HG03045 (cell line): ENCODE measurements at regions not wholly inside any gene's neighbourhood (a gene's known extent, or its start where the extent isn't known, plus 50 kb on each side); places are given as distances from the start of the nearest gene placed in this dataset.

Experiments
- ATAC-seq: cut with Tn5 transposase; IDR thresholded peaks from one replicate; pipeline ENCODE4 v1.9.1; 2021; ENCODE audit warnings: mild to moderate bottlenecking, moderate library complexity; ENCODE audit not compliant: unreplicated experiment

- ATAC-seq = no peak
These were observed 63.1 kb upstream of the MGAT5 start for GRCh38 chr2:134190807-134191203.

DNA sequence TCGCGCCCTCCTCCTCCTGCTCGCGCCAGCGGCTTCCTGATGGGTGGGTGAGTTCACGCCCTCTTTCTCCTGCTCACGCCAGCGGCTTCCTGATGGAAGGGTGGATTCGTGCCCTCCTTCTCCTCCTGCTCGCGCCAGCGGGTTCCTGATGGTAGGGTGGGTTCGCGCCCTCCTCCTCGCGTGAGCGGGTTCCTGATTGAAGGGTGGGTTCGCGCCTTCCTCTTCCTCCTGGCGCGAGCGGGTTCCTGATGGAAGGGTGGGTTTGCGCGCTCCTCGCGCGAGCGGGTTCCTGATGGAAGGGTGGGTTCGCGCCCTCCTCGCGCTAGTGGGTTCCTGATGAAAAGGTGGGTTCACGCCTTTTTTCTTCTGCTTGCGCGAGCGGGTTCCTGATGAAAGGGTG lies 62.0 kb upstream of the MGAT5 start:
- ATAC-seq = no peak

- no peak for ATAC-seq
These were observed 60.9 kb upstream of the MGAT5 start for GRCh38 chr2:134193006-134193405.

DNA sequence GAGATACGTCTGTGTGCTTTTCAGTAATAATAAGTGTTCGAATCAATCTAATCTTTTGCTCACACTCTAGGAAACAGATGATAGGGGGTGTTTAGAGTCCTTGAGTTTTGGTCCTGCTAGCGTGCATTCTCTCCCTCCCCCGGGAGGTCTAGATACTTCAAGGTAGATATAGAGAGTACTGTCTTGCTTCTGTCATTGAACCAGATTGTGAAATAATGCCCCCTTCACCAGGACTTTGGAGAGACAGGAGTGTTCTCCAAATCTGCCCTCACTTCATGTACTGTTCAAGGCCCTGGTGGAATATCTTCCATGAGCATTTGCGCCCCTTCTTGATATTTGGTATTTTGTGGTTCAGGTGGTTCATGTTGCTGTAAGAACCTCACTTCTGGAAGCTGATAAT lies 59.4 kb upstream of the MGAT5 start:
- ATAC-seq = no peak

DNA sequence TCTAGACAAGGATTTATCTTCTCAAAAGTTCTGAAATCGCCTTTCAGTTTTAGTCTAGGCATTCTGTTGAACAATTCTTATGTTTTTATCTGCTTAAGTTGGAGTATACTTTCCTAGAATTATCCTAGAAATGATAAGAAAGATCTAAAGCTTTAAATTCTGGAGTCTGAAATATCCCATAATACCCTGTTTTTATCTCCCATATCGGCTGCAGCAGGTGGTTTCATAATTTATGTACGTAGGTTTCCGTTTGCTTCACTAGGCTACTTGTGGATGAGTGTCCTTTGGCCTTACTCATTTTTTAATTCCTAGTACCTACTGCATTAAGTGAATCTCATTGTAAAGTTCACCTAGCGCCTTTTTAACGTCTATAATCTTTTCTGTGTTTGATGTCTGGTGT lies 58.5 kb upstream of the MGAT5 start:
- no peak for ATAC-seq

DNA sequence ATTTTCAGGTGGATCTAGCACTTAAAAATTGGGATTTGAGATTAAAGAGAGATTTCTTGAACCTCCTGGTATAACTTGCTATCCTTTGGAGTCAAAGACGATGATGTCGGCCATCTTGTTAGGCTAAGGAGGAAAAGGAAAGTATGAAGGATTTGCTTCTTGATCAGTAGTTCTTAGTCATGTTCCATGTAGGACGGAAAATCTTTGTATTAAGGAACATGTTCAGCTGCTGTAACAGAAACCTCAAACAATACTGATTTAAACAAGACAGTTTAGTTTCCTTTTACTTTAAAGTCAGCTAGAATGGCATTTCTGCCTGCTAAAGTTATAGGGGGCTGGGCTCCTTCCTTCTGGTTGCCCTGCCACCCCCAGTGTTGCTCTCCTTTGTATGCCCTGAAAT lies 56.4 kb upstream of the MGAT5 start:
- no peak for ATAC-seq

- ATAC-seq = no peak
These were observed 55.8 kb upstream of the MGAT5 start for GRCh38 chr2:134198006-134198634.

DNA sequence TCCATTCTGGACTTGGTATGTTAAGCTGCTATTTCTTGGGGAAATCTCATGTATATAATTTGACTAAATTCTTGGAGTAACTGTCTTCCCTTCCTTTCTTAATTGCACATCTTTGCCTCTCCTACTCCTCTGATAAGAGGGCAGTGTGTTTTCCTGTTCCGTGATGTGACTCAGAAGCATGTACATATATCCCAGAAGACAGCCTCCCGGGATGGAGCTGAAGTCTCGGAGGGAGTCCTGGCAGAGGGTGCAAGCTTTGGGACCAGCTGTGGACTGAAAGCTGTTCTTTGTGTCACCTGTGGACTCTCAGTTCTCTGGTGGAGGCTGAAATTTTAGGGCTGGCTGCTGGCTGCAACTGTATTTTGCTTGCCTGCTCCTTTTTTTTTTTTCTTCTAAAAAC lies 54.7 kb upstream of the MGAT5 start:
- no peak for ATAC-seq

DNA sequence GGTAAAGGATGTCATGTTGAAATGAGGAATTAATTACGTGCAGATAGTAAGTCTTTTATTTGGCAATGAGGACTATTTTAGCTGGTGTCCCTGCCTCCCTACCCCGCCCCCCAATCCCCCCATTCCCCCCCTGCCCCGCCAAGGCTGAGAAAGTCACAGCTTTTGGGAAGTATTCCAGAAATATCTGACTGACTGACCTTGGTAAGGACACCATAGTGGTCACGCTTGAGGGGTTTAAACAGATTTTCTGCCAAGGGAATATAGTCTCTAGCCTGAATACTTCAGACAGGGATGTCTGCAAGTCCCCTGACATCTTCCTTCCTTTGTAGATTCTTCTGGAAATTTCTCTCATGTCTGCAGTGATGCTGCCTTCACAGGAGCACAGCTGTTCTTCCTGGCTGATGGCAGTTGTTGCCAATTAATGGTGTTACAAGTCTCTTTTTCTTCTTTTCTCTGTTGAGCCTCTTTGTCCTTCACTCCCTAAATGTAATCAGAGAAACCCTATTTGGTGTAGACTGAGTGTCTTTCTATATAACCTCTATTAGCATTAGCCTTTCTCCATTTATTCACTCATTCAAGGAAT lies 53.7 kb upstream of the MGAT5 start:
- ATAC-seq = no peak

- no peak for ATAC-seq
These were observed 52.3 kb upstream of the MGAT5 start for GRCh38 chr2:134201533-134201932.

- no peak for ATAC-seq
These were observed 51.5 kb upstream of the MGAT5 start for GRCh38 chr2:134202371-134202770.

GRCh38 chr2:134203175-134203574 lies 50.7 kb upstream of the MGAT5 start:
- no peak for ATAC-seq
